GM12872 (cell line): ENCODE measurements at regions not wholly inside any gene's neighbourhood (a gene's known extent, or its start where the extent isn't known, plus 50 kb on each side); places are given as distances from the start of the nearest gene placed in this dataset.

Experiments
- TF ChIP-seq, protein P1 (sequence below): IDR thresholded peaks from 3 replicates; pipeline ENCODE4 v1.5.1; 2011; ENCODE audit warnings: low read depth, mild to moderate bottlenecking, low read length, moderate library complexity; ENCODE audit not compliant: insufficient read depth

DNA sequence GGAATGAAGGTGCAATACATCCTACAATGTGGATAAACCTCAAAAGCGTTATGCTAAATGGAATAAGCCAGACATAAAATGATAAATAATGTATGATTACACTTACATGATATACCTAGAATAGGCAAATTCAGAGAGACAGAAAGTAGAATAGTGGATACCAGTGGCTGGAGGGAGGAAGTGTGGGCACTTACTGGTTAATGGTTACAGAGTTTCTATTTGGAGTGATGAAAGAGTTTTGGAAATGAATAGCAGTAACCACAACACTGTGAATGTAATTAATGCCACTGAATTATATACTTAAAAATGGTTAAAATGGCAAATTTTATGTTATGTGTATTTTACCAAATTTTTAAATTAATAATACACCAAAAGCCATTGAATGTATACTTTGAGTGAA is 71.4 kb upstream of the CST7 start:
- TF ChIP-seq, protein P1, sequence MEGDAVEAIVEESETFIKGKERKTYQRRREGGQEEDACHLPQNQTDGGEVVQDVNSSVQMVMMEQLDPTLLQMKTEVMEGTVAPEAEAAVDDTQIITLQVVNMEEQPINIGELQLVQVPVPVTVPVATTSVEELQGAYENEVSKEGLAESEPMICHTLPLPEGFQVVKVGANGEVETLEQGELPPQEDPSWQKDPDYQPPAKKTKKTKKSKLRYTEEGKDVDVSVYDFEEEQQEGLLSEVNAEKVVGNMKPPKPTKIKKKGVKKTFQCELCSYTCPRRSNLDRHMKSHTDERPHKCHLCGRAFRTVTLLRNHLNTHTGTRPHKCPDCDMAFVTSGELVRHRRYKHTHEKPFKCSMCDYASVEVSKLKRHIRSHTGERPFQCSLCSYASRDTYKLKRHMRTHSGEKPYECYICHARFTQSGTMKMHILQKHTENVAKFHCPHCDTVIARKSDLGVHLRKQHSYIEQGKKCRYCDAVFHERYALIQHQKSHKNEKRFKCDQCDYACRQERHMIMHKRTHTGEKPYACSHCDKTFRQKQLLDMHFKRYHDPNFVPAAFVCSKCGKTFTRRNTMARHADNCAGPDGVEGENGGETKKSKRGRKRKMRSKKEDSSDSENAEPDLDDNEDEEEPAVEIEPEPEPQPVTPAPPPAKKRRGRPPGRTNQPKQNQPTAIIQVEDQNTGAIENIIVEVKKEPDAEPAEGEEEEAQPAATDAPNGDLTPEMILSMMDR: no peak

DNA sequence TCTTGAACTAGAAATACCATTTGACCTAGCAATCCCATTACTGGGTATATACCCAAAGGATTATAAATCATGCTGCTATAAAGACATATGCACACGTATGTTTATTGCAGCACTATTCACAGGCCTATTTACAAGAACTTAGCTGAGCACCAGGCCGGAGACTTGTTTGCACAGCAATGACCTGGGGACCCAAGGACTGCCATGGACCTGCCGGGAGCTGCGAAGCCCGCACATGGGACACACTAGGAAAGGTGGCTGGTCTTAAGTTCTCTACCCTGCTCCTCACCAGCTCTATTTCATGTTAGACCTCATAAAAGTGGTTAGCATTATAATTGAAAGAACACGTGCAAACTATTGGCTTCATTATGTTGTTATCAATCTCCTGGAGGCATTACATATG is 70.4 kb upstream of the CST7 start:
- TF ChIP-seq, protein P1: no peak

DNA sequence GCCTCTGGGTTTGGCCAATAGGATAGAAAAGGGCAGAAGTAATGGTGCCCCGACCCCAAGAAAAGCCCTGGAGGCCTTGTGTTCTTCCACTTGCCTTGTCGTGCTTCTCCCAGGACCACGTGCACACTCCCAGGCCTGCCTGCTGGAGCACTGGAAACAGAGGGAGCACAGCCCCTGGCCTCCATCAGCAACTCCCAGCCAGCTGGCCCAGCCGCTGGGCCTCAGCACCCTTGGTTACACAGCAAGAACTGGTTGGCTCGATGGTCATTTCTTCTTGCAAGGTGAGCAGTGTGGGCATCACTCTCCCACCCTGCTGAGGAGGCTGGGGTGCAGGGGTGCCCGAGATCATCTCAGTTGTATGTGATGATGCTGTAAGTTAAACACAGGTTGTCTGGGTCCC is 69.2 kb upstream of the CST7 start:
- TF ChIP-seq, protein P1: no peak

DNA sequence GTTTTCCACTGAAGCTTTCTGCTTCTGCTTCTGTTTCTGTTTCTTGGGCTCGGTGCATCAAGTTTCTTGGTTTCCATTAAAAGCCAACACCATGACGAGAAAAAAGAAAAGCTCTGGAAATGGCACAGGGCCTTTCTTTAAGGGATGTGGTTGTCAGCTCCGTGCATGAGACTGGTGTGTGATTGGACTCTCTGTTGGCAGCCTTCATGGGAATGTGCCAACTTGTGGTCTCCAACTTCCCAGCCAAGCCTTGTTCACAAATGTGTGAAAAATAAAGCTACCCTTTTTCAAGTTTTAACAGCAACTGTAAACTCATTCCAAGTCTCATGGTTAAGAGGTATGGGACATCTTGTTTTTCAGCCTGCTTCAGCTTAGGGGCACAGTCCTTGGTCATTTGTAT is 68.7 kb upstream of the CST7 start:
- TF ChIP-seq, protein P1: no peak

DNA sequence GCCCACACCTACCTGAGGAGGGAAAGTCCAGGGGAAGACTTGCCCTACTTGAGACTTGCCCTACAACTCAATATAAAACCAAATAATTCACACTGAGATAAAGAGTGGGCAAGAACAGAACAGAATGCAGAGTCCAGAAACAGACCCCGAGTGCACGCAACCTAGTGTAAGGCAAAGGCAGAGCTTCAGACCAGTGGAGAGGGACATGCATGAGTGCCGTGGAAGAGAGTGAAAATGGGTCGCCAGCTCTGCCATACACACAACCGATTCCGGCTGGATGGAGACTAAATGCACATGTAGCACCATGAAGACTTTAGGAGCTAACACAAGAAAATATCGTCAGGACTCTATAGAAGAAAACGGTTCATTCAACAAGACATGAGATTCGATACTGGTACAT is 58.8 kb upstream of the CST7 start:
- TF ChIP-seq, protein P1: no peak

DNA sequence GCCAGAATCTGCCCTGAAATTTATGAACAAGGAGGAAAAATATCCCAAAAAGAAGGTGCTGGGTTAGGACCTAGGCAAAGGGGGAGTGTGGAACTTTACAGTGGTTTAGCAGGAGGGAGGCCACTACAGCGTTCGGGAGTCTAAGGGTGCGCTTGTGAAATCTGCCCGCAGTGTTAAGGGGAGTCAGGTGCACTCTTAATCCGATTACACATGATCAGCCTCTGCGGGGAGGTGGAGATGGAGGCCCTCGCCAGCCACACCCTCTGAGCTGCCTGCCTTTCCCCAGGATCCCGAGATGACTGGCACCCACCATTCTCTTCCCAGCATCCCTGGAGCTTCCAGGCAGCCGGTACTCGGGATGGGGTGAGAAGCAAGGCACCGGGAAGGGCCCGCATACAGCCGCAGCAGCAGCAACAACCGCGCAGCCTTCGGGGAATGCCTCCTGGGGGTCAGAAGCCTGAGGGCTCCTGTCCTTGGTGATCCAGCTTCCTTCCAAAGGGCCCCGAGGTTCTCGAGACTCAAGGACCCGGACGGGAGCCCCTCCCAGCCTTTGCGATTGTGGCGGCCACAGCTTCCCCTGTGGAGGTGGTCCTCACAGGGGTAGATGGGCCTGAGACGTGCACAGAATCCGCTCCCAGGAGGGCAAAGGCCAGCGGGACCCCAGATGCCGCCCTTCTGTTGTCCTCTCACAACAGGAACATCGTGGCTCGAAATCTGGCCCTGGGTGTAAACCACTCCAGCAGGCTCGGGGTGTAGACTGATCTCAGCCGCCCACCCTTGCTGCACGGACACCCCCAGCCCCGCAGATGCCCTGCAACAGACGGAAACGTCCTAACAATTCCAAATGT is 57.3 kb upstream of the CST7 start:
- TF ChIP-seq, protein P1: no peak

DNA sequence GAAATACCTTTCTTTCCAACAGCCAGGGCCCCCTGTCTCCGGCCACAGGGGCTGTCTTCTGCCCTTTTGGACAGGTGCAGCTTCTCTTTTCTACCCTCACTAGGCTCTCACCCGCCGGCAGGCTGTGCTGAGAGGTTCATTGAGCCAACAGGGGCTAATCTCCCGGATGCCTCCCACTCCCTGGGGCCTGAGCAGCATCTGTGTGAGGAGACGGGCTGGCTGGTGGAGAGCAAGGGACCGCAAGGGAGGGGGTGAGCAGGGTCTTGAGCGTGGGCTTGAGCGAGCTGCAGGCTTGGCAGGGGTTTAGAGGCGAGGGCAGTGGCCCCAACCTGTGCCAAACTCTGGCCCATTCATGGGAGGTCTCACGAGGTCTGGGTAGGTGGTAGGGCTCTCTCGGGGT is 56.5 kb upstream of the CST7 start:
- TF ChIP-seq, protein P1: no peak
